K562 (cell line): ENCODE measurements at regions not wholly inside any gene's neighbourhood (a gene's known extent, or its start where the extent isn't known, plus 50 kb on each side); places are given as distances from the start of the nearest gene placed in this dataset.

Source experiments
- HDAC2 ChIP-seq: fragments of 450-650 bp; IDR thresholded peaks from 2 replicates; pipeline ENCODE4 v1.6.1; 2016; ENCODE audit warnings: mild to moderate bottlenecking
- MBD2 ChIP-seq: sonication (generic); IDR thresholded peaks from 2 replicates; pipeline ENCODE4 v1.6.1; 2016; ENCODE audit warnings: low read depth, borderline replicate concordance
- MED1 ChIP-seq: sonication (generic); formaldehyde crosslinking; IDR thresholded peaks from 2 replicates; pipeline ENCODE4 v1.8.1; 2023; ENCODE audit warnings: missing genetic modification reagents, borderline replicate concordance
- PHF8 ChIP-seq: fragments of 200-600 bp; sonication (generic); IDR thresholded peaks from 2 replicates; pipeline ENCODE4 v1.6.1; 2012; ENCODE audit warnings: mixed run types, mild to moderate bottlenecking, inconsistent platforms, low read length, moderate library complexity, borderline replicate concordance
- PML ChIP-seq: IDR thresholded peaks from 2 replicates; pipeline ENCODE4 v1.6.1; 2012; ENCODE audit warnings: low read length, inconsistent platforms
- SAFB2 ChIP-seq: fragments of 200-400 bp; formaldehyde crosslinking; IDR thresholded peaks from 2 replicates; pipeline ENCODE4 v1.6.1; 2018; ENCODE audit warnings: borderline replicate concordance, low read length, low read depth, moderate library complexity; ENCODE audit not compliant: severe bottlenecking
- VEZF1 ChIP-seq: fragments of 200-800 bp; sonication (Bioruptor generic); IDR thresholded peaks from 2 replicates; pipeline ENCODE4 v1.6.1; 2017; ENCODE audit warnings: missing genetic modification characterization, missing compliant biosample characterization
- ZZZ3 ChIP-seq: fragments of 450-650 bp; IDR thresholded peaks from 2 replicates; pipeline ENCODE4 v1.6.1; 2016; ENCODE audit warnings: antibody characterized with exemption, mild to moderate bottlenecking, moderate library complexity
- TF ChIP-seq, protein P1 (sequence below): IDR thresholded peaks from 2 replicates; pipeline ENCODE4 v1.6.1; 2012; ENCODE audit warnings: low read depth, low read length, improper control_type of control experiment, borderline replicate concordance

DNA sequence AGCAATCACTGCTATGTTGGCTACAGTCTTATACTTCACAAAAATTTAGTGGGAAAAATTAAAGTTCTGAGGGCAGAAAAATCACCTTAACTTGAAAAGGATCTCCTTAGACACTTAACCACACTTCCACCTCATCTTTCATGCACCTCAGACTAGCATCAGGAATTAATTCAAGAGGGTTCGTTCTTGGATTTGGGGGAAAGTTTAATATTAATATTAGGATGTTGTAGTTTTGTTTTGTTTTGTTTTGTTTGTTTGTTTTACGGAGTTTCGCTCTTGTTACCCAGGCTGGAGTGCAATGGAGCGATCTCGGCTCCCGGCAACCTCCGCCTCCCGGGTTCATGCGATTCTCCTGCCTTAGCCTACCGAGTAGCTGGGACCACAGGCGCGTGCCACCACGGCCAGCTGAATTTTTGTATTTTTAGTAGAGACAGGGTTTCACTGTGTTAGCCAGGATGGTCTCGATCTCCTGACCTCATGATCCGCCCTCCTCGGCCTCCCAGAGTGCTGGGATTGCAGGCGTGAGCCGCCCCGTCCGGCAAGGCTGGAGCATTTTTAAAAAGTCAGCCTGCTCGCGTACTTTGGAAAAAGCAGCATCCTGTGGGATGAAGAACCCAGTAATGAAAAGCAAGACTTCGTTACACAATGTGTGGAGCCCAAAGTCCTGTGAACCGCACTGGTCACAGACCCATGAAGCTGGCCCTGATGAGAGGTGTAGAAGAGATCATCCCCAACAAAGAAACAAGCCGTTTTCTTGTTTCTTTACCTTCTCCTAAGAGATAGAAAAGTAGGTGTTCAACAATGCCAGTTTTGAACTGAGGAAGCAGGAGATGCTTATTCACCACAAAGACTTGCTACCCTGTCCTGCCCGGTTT is 194.9 kb downstream of the GPX5 start (continued):
- TF ChIP-seq, protein P1, sequence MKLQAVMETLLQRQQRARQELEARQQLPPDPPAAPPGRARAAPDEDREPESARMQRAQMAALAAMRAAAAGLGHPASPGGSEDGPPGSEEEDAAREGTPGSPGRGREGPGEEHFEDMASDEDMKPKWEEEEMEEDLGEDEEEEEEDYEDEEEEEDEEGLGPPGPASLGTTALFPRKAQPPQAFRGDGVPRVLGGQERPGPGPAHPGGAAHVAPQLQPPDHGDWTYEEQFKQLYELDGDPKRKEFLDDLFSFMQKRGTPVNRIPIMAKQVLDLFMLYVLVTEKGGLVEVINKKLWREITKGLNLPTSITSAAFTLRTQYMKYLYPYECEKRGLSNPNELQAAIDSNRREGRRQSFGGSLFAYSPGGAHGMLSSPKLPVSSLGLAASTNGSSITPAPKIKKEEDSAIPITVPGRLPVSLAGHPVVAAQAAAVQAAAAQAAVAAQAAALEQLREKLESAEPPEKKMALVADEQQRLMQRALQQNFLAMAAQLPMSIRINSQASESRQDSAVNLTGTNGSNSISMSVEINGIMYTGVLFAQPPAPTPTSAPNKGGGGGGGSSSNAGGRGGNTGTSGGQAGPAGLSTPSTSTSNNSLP, result no peak
- no peak for TF ChIP-seq PHF8
- TF ChIP-seq VEZF1 (CRISPR knock-in tag), result no peak
- TF ChIP-seq HDAC2, result no peak
- no peak for TF ChIP-seq SAFB2
- TF ChIP-seq ZZZ3, result no peak
- TF ChIP-seq MBD2, result no peak
- no peak for TF ChIP-seq MED1 (CRISPR knock-in tag)
- TF ChIP-seq PML, result peak; percentile 96
